ENCODE measurements at regions not wholly inside any gene's neighbourhood (a gene's known extent, or its start where the extent isn't known, plus 50 kb on each side); places are given as distances from the start of the nearest gene placed in this dataset.
"Not testable (repeated sequence)": the region's sequence is repeated elsewhere in the genome, so short reads cannot be mapped to it uniquely, and the experiment has no call there.

- no peaks in the 10 kb centered on the region for H3K9me2 ChIP-seq (replicated peaks; ENCODE audit: insufficient read depth, low read length)
- H3K9me3 ChIP-seq (ENCODE audit: insufficient read depth, low read length), result peaks cover 3% of the 10 kb centered on the region; the same call in 1 of the 2 replicates
- H3K9ac ChIP-seq (ENCODE audit: low read length), result no peak overlapping the region
- no peak for TF ChIP-seq EZH2phosphoT487 (conservative IDR thresholded peaks at IDR 0.05; ENCODE audit: low read length)
- no peak for TF ChIP-seq CTCF (IDR thresholded peaks at IDR 0.05; ENCODE audit: insufficient read depth, low read length, poor library complexity, severe bottlenecking)
- no peaks in the 10 kb centered on the region for H3K36me3 ChIP-seq (ENCODE audit: low read length)
- H4K20me1 ChIP-seq (ENCODE audit: low read depth, low read length), result no peaks in the 10 kb centered on the region
- H3K79me2 ChIP-seq (ENCODE audit: insufficient read depth, low read length), result no peaks in the 10 kb centered on the region
- no peak overlapping the region for H3K4me3 ChIP-seq (ENCODE audit: insufficient read depth, low read length, poor library complexity, severe bottlenecking)
- no peak overlapping the region for H2AFZ ChIP-seq (ENCODE audit: low read depth, low read length, severe bottlenecking)
- H3K27ac ChIP-seq (ENCODE audit: low read depth, low read length), result no peak overlapping the region
- no peaks in the 10 kb centered on the region for H3F3A ChIP-seq (ENCODE audit: insufficient read depth)
- H3K27me3 ChIP-seq (ENCODE audit: low read length), result no peaks in the 10 kb centered on the region
- H3K4me2 ChIP-seq (ENCODE audit: low read depth, low read length, poor library complexity, severe bottlenecking), result no peak overlapping the region
Observed at GRCh38 chr16:34050787-34051320, 591.4 kb downstream of the TP53TG3F start.

- Histone ChIP-seq H3K27ac (ENCODE audit: low read depth, low read length) (no peak overlapping the region), H3K36me3 (ENCODE audit: low read length) (no peaks in the 10 kb centered on the region), H3K9me3 (ENCODE audit: insufficient read depth, low read length) (peaks cover 3% of the 10 kb centered on the region; the same call in 1 of the 2 replicates), H3K4me2 (ENCODE audit: low read depth, low read length, poor library complexity, severe bottlenecking) (no peak overlapping the region), H4K20me1 (ENCODE audit: low read depth, low read length) (no peaks in the 10 kb centered on the region), H2AFZ (ENCODE audit: low read depth, low read length, severe bottlenecking) (no peak overlapping the region), H3K27me3 (ENCODE audit: low read length) (no peaks in the 10 kb centered on the region), H3F3A (ENCODE audit: insufficient read depth) (no peaks in the 10 kb centered on the region), H3K79me2 (ENCODE audit: insufficient read depth, low read length) (no peaks in the 10 kb centered on the region), H3K9ac (ENCODE audit: low read length) (no peak overlapping the region), H3K4me3 (ENCODE audit: insufficient read depth, low read length, poor library complexity, severe bottlenecking) (no peak overlapping the region), H3K9me2 (replicated peaks; ENCODE audit: insufficient read depth, low read length) (no peaks in the 10 kb centered on the region)
- TF ChIP-seq EZH2phosphoT487 (conservative IDR thresholded peaks at IDR 0.05; ENCODE audit: low read length), result no peak
- no peak for TF ChIP-seq CTCF (IDR thresholded peaks at IDR 0.05; ENCODE audit: insufficient read depth, low read length, poor library complexity, severe bottlenecking)
Observed at GRCh38 chr16:34054137-34054536, 594.7 kb downstream of the TP53TG3F start.

- TF ChIP-seq CTCF (IDR thresholded peaks at IDR 0.05; ENCODE audit: insufficient read depth, low read length, poor library complexity, severe bottlenecking) (no peak), EZH2phosphoT487 (conservative IDR thresholded peaks at IDR 0.05; ENCODE audit: low read length) (no peak)
- H3K4me2 ChIP-seq (ENCODE audit: low read depth, low read length, poor library complexity, severe bottlenecking), result no peak overlapping the region
- no peaks in the 10 kb centered on the region for H3K79me2 ChIP-seq (ENCODE audit: insufficient read depth, low read length)
Observed at GRCh38 chr16:34054969-34055368, 595.6 kb downstream of the TP53TG3F start.

GRCh38 chr16:34062620-34063253, 603.3 kb downstream of the TP53TG3F start:
- H2AFZ ChIP-seq (ENCODE audit: low read depth, low read length, severe bottlenecking); H3K9ac ChIP-seq (ENCODE audit: low read length); H3K79me2 ChIP-seq (ENCODE audit: insufficient read depth, low read length); H3K27me3 ChIP-seq (ENCODE audit: low read length); H3K9me2 ChIP-seq (replicated peaks; ENCODE audit: insufficient read depth, low read length); H3K27ac ChIP-seq (ENCODE audit: low read depth, low read length); H3F3A ChIP-seq (ENCODE audit: insufficient read depth); H3K36me3 ChIP-seq (ENCODE audit: low read length); H3K4me2 ChIP-seq (ENCODE audit: low read depth, low read length, poor library complexity, severe bottlenecking); H4K20me1 ChIP-seq (ENCODE audit: low read depth, low read length); H3K4me3 ChIP-seq (ENCODE audit: insufficient read depth, low read length, poor library complexity, severe bottlenecking): not testable (repeated sequence)
- peaks cover 38% of the 10 kb centered on the region; the same call in 1 of the 2 replicates for H3K9me3 ChIP-seq (ENCODE audit: insufficient read depth, low read length)

More at GRCh38 chr16:34054969-34055368, 595.6 kb downstream of the TP53TG3F start:
- no peaks in the 10 kb centered on the region for H3K9me2 ChIP-seq (replicated peaks; ENCODE audit: insufficient read depth, low read length)
- H3K9me3 ChIP-seq (ENCODE audit: insufficient read depth, low read length), result peaks cover 3% of the 10 kb centered on the region; the same call in 1 of the 2 replicates
- no peak overlapping the region for H3K9ac ChIP-seq (ENCODE audit: low read length)
- H3K27ac ChIP-seq (ENCODE audit: low read depth, low read length), result no peak overlapping the region
- H3K36me3 ChIP-seq (ENCODE audit: low read length), result no peaks in the 10 kb centered on the region
- H4K20me1 ChIP-seq (ENCODE audit: low read depth, low read length), result no peaks in the 10 kb centered on the region
- H3F3A ChIP-seq (ENCODE audit: insufficient read depth), result no peaks in the 10 kb centered on the region
- no peaks in the 10 kb centered on the region for H3K27me3 ChIP-seq (ENCODE audit: low read length)
- H2AFZ ChIP-seq (ENCODE audit: low read depth, low read length, severe bottlenecking), result no peak overlapping the region
- H3K4me3 ChIP-seq (ENCODE audit: insufficient read depth, low read length, poor library complexity, severe bottlenecking), result no peak overlapping the region

GRCh38 chr16:34063498-34064157, 604.2 kb downstream of the TP53TG3F start:
- not testable (repeated sequence) for H2AFZ ChIP-seq (ENCODE audit: low read depth, low read length, severe bottlenecking); H4K20me1 ChIP-seq (ENCODE audit: low read depth, low read length); H3K79me2 ChIP-seq (ENCODE audit: insufficient read depth, low read length); H3K27me3 ChIP-seq (ENCODE audit: low read length); H3K27ac ChIP-seq (ENCODE audit: low read depth, low read length); H3K9ac ChIP-seq (ENCODE audit: low read length); H3K36me3 ChIP-seq (ENCODE audit: low read length); H3K4me3 ChIP-seq (ENCODE audit: insufficient read depth, low read length, poor library complexity, severe bottlenecking); H3K4me2 ChIP-seq (ENCODE audit: low read depth, low read length, poor library complexity, severe bottlenecking); H3F3A ChIP-seq (ENCODE audit: insufficient read depth); H3K9me2 ChIP-seq (replicated peaks; ENCODE audit: insufficient read depth, low read length)
- H3K9me3 ChIP-seq (ENCODE audit: insufficient read depth, low read length), result peaks cover 38% of the 10 kb centered on the region; the same call in 1 of the 2 replicates
